ENCODE measurements at regions not wholly inside any gene's neighbourhood (a gene's known extent, or its start where the extent isn't known, plus 50 kb on each side); places are given as distances from the start of the nearest gene placed in this dataset.
"Not testable (repeated sequence)": the region's sequence is repeated elsewhere in the genome, so short reads cannot be mapped to it uniquely, and the experiment has no call there.

- no peak overlapping the region for H2AFZ ChIP-seq (ENCODE audit: low read depth, low read length)
- H3K14ac ChIP-seq (ENCODE audit: low read length in 2 of 2): no peak overlapping the region
- 20% methylated on average over 2 of the region's 3 CpGs for WGBS
- H4K8ac ChIP-seq (ENCODE audit: low read length): no peak overlapping the region
- no peaks in the 10 kb centered on the region for H3K36me3 ChIP-seq (ENCODE audit: control insufficient read depth in 1 of 2, insufficient read depth in 2 of 2, low read depth in 1 of 2, low read length in 2 of 2)
- H3K4me3 ChIP-seq (ENCODE audit: insufficient read depth in 1 of 2, low read depth in 1 of 2, low read length in 2 of 2): no peak overlapping the region
- H3K4ac ChIP-seq (ENCODE audit: low read depth in 1 of 2, low read length in 2 of 2): no peak overlapping the region
- H3K27ac ChIP-seq (ENCODE audit: low read length, poor library complexity, severe bottlenecking): no peak overlapping the region
- DNase-seq: no peak
- H3K4me1 ChIP-seq (ENCODE audit: control insufficient read depth, insufficient read depth, low read depth, low read length): no peaks in the 10 kb centered on the region
- no peak overlapping the region for H3K18ac ChIP-seq (ENCODE audit: low read depth in 1 of 2, low read length in 2 of 2)
- H3K27me3 ChIP-seq (ENCODE audit: control insufficient read depth in 1 of 2, insufficient read depth in 1 of 2, low read length in 2 of 2): no peaks in the 10 kb centered on the region
- no peak overlapping the region for H2BK120ac ChIP-seq (ENCODE audit: low read depth, low read length)
- no peak overlapping the region for H2BK5ac ChIP-seq (ENCODE audit: low read depth, low read length, poor library complexity, severe bottlenecking)
- no peaks in the 10 kb centered on the region for H3K79me1 ChIP-seq (replicated peaks; ENCODE audit: low read length, poor library complexity, severe bottlenecking)
- peaks cover 10% of the 10 kb centered on the region for H3K9me3 ChIP-seq (ENCODE audit: control insufficient read depth, low read length)
- no peak overlapping the region for H3K9ac ChIP-seq (ENCODE audit: low read length)
- H3K23ac ChIP-seq (ENCODE audit: low read length in 2 of 2): no peak overlapping the region
- no peak overlapping the region for H4K91ac ChIP-seq (ENCODE audit: low read length)
- H2BK15ac ChIP-seq (ENCODE audit: low read depth, poor library complexity, severe bottlenecking): no peak overlapping the region
- H3K4me2 ChIP-seq (ENCODE audit: low read length, poor library complexity, severe bottlenecking): no peak overlapping the region
- H2AK5ac ChIP-seq (ENCODE audit: low read length, severe bottlenecking): no peak overlapping the region
- H2BK12ac ChIP-seq (ENCODE audit: low read length in 2 of 2): no peak overlapping the region
Observed at GRCh38 chr11:42923651-42924050, 388.1 kb upstream of the API5 start.

DNA sequence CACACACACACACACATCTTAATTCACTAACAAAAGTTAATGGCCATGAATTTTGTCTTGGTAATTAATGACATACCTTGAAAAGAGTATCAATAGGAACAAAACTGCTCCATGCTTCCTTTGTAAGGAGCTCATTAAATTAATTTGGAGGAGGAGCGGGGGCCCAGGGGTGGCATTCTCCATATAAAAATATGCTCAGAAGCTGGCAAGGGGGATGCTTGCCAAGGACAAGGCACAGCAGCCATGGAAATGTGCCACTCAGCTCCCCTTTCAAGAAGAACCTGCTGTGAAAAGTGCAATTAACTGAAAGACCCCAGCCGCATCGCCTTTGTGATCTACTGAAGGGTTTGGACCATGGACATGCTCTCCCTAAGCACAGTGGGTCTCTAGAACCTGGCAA is 385.9 kb upstream of the API5 start:
- Histone ChIP-seq H3K4me3 (ENCODE audit: insufficient read depth in 1 of 2, low read depth in 1 of 2, low read length in 2 of 2) (no peak overlapping the region), H2BK15ac (ENCODE audit: low read depth, poor library complexity, severe bottlenecking) (no peak overlapping the region), H3K4me1 (ENCODE audit: control insufficient read depth, insufficient read depth, low read depth, low read length) (no peaks in the 10 kb centered on the region), H3K9ac (ENCODE audit: low read length) (no peak overlapping the region), H3K14ac (ENCODE audit: low read length in 2 of 2) (no peak overlapping the region), H3K4me2 (ENCODE audit: low read length, poor library complexity, severe bottlenecking) (no peak overlapping the region), H2BK5ac (ENCODE audit: low read depth, low read length, poor library complexity, severe bottlenecking) (no peak overlapping the region), H2BK12ac (ENCODE audit: low read length in 2 of 2) (no peak overlapping the region), H2AFZ (ENCODE audit: low read depth, low read length) (no peak overlapping the region), H3K27ac (ENCODE audit: low read length, poor library complexity, severe bottlenecking) (no peak overlapping the region), H3K18ac (ENCODE audit: low read depth in 1 of 2, low read length in 2 of 2) (no peak overlapping the region), H4K91ac (ENCODE audit: low read length) (no peak overlapping the region), H4K8ac (ENCODE audit: low read length) (no peak overlapping the region), H2AK5ac (ENCODE audit: low read length, severe bottlenecking) (no peak overlapping the region), H2BK120ac (ENCODE audit: low read depth, low read length) (no peak overlapping the region), H3K4ac (ENCODE audit: low read depth in 1 of 2, low read length in 2 of 2) (no peak overlapping the region), H3K9me3 (ENCODE audit: control insufficient read depth, low read length) (peaks cover 5% of the 10 kb centered on the region), H3K36me3 (ENCODE audit: control insufficient read depth in 1 of 2, insufficient read depth in 2 of 2, low read depth in 1 of 2, low read length in 2 of 2) (no peaks in the 10 kb centered on the region), H3K79me1 (replicated peaks; ENCODE audit: low read length, poor library complexity, severe bottlenecking) (no peaks in the 10 kb centered on the region), H3K27me3 (ENCODE audit: control insufficient read depth in 1 of 2, insufficient read depth in 1 of 2, low read length in 2 of 2) (no peaks in the 10 kb centered on the region), H3K23ac (ENCODE audit: low read length in 2 of 2) (no peak overlapping the region)
- no peak for DNase-seq
- 90% methylated on average over 3 of the region's 3 CpGs for WGBS

DNA sequence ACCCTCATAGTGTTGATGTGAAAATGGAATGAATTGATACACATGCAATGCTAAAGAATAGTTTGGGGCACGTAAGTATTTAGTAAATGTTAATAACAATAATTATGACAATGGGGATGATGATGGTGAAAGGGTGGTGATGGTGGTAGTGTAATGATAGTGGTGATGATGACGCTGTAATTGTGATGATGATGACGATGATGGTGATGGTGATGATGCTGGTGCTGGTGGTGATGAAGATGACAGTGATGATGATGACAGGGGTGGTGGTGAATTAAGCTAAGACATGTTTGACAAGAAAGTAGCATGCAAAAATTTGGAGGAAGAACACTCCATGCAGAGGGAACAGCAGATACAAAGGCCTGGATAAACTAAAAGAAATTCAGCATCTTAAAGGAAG is 364.4 kb upstream of the API5 start:
- H3K4ac ChIP-seq (ENCODE audit: low read depth in 1 of 2, low read length in 2 of 2): no peak overlapping the region
- WGBS: 74% methylated on average over 3 of the region's 3 CpGs
- H3K27me3 ChIP-seq (ENCODE audit: control insufficient read depth in 1 of 2, insufficient read depth in 1 of 2, low read length in 2 of 2): no peaks in the 10 kb centered on the region
- no peak overlapping the region for H4K91ac ChIP-seq (ENCODE audit: low read length)
- no peak overlapping the region for H3K27ac ChIP-seq (ENCODE audit: low read length, poor library complexity, severe bottlenecking)
- H3K14ac ChIP-seq (ENCODE audit: low read length in 2 of 2): no peak overlapping the region
- no peak overlapping the region for H3K4me2 ChIP-seq (ENCODE audit: low read length, poor library complexity, severe bottlenecking)
- H2BK5ac ChIP-seq (ENCODE audit: low read depth, low read length, poor library complexity, severe bottlenecking): no peak overlapping the region
- H3K23ac ChIP-seq (ENCODE audit: low read length in 2 of 2): no peak overlapping the region
- H2BK12ac ChIP-seq (ENCODE audit: low read length in 2 of 2): no peak overlapping the region
- H3K9ac ChIP-seq (ENCODE audit: low read length): no peak overlapping the region
- DNase-seq: no peak
- no peak overlapping the region for H3K18ac ChIP-seq (ENCODE audit: low read depth in 1 of 2, low read length in 2 of 2)
- H3K4me3 ChIP-seq (ENCODE audit: insufficient read depth in 1 of 2, low read depth in 1 of 2, low read length in 2 of 2): no peak overlapping the region
- H2BK15ac ChIP-seq (ENCODE audit: low read depth, poor library complexity, severe bottlenecking): no peak overlapping the region
- no peaks in the 10 kb centered on the region for H3K4me1 ChIP-seq (ENCODE audit: control insufficient read depth, insufficient read depth, low read depth, low read length)
- no peak overlapping the region for H2BK120ac ChIP-seq (ENCODE audit: low read depth, low read length)
- H3K79me1 ChIP-seq (replicated peaks; ENCODE audit: low read length, poor library complexity, severe bottlenecking): no peaks in the 10 kb centered on the region
- no peak overlapping the region for H4K8ac ChIP-seq (ENCODE audit: low read length)
- peaks cover 24% of the 10 kb centered on the region for H3K9me3 ChIP-seq (ENCODE audit: control insufficient read depth, low read length)
- no peak overlapping the region for H2AFZ ChIP-seq (ENCODE audit: low read depth, low read length)
- no peak overlapping the region for H2AK5ac ChIP-seq (ENCODE audit: low read length, severe bottlenecking)
- no peaks in the 10 kb centered on the region for H3K36me3 ChIP-seq (ENCODE audit: control insufficient read depth in 1 of 2, insufficient read depth in 2 of 2, low read depth in 1 of 2, low read length in 2 of 2)

DNA sequence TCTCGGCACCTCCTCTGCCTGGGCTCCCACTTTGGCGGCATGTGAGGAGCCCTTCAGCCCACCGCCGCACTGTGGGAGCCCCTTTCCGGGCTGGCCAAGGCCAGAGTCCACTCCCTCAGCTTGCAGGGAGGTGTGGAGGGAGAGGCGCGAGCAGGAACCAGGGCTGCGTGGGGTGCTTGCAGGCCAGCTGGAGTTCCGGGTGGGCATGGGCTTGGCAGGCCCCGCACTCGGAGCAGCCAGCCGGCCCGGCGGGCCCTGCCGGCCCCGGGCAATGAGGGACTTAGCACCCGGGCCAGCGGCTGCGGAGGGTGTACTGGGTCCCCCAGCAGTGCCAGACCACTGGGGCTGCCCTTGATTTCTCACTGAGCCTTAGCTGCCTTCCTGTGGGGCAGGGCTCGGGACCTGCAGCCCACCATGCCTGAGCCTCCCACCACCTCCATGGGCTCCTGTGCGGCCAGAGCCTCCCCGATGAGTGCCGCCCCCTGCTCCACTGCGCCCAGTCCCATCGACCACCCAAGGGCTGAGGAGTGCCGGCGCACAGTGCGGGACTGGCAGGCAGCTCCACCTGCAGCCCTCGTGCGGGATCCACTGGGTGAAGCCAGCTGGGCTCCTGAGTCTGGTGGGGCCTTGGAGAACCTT is 361.9 kb upstream of the API5 start:
- 89% methylated on average over 21 of the region's 30 CpGs for WGBS
- not testable (repeated sequence) for H2BK120ac ChIP-seq (ENCODE audit: low read depth, low read length); H2AFZ ChIP-seq (ENCODE audit: low read depth, low read length); H3K9ac ChIP-seq (ENCODE audit: low read length); H3K27ac ChIP-seq (ENCODE audit: low read length, poor library complexity, severe bottlenecking); H3K4ac ChIP-seq (ENCODE audit: low read depth in 1 of 2, low read length in 2 of 2); H4K8ac ChIP-seq (ENCODE audit: low read length); H3K36me3 ChIP-seq (ENCODE audit: control insufficient read depth in 1 of 2, insufficient read depth in 2 of 2, low read depth in 1 of 2, low read length in 2 of 2); H3K4me2 ChIP-seq (ENCODE audit: low read length, poor library complexity, severe bottlenecking); H3K4me1 ChIP-seq (ENCODE audit: control insufficient read depth, insufficient read depth, low read depth, low read length); H3K27me3 ChIP-seq (ENCODE audit: control insufficient read depth in 1 of 2, insufficient read depth in 1 of 2, low read length in 2 of 2); H4K91ac ChIP-seq (ENCODE audit: low read length); H2AK5ac ChIP-seq (ENCODE audit: low read length, severe bottlenecking); H2BK12ac ChIP-seq (ENCODE audit: low read length in 2 of 2); H3K4me3 ChIP-seq (ENCODE audit: insufficient read depth in 1 of 2, low read depth in 1 of 2, low read length in 2 of 2); H2BK15ac ChIP-seq (ENCODE audit: low read depth, poor library complexity, severe bottlenecking); H3K14ac ChIP-seq (ENCODE audit: low read length in 2 of 2); H2BK5ac ChIP-seq (ENCODE audit: low read depth, low read length, poor library complexity, severe bottlenecking); H3K79me1 ChIP-seq (replicated peaks; ENCODE audit: low read length, poor library complexity, severe bottlenecking); H3K23ac ChIP-seq (ENCODE audit: low read length in 2 of 2); DNase-seq; H3K18ac ChIP-seq (ENCODE audit: low read depth in 1 of 2, low read length in 2 of 2)
- H3K9me3 ChIP-seq (ENCODE audit: control insufficient read depth, low read length): peaks cover 24% of the 10 kb centered on the region

All from mesenchymal stem cell (in vitro differentiated cells and primary cell).